WTC11 (cell line): ENCODE measurements at regions not wholly inside any gene's neighbourhood (a gene's known extent, or its start where the extent isn't known, plus 50 kb on each side); places are given as distances from the start of the nearest gene placed in this dataset.

Experiments used
- ATAC-seq: fragments of 200-7000 bp; cut with Tn5 transposase; 2 replicates; pipeline ENCODE4 v1.10.0; 2021; ENCODE audit warnings: mild to moderate bottlenecking, moderate library complexity
- CTCF ChIA-PET: fragments of 300-600 bp; sonication (Branson Sonifier 250); formaldehyde crosslinking; loops from one replicate; lab custom pipeline; 2021; ENCODE audit warnings: antibody characterized with exemption; lab: Charles Lee
- POLR2A ChIA-PET: fragments of 350-600 bp; sonication (Branson Sonifier 250); formaldehyde crosslinking; loops from one replicate; lab custom pipeline; 2021; ENCODE audit warnings: antibody characterized with exemption; lab: Charles Lee
- DNase-seq: peaks from one replicate; pipeline ENCODE4 v3.0.0; 2021; ENCODE audit warnings: low spot score
- H3K27ac Mint-ChIP-seq: 2 replicates; pipeline ENCODE4 v1.8.0; 2021; ENCODE audit warnings: mixed read lengths
- H3K27me3 Mint-ChIP-seq: 2 replicates; pipeline ENCODE4 v1.8.0; 2021; ENCODE audit warnings: low read depth, mild to moderate bottlenecking, moderate library complexity, mixed read lengths
- H3K36me3 Mint-ChIP-seq: 2 replicates; pipeline ENCODE4 v1.8.0; 2021; ENCODE audit warnings: mixed read lengths
- H3K4me1 Mint-ChIP-seq: 2 replicates; pipeline ENCODE4 v1.8.0; 2022; ENCODE audit warnings: mixed read lengths
- H3K4me3 Mint-ChIP-seq: 2 replicates; pipeline ENCODE4 v1.8.0; 2021; ENCODE audit warnings: mild to moderate bottlenecking, moderate library complexity, mixed read lengths
- H3K9me3 Mint-ChIP-seq: 2 replicates; pipeline ENCODE4 v1.8.0; 2021; ENCODE audit warnings: mixed read lengths
- ATF1 ChIP-seq: sonication (generic); formaldehyde crosslinking; IDR thresholded peaks from 2 replicates; pipeline ENCODE4 v1.8.1; 2023; ENCODE audit warnings: mild to moderate bottlenecking, moderate library complexity, missing genetic modification reagents
- CREM ChIP-seq: sonication (generic); formaldehyde crosslinking; IDR thresholded peaks from 2 replicates; pipeline ENCODE4 v1.8.1; 2022; ENCODE audit warnings: mild to moderate bottlenecking, missing genetic modification reagents, moderate library complexity
- EMX1 ChIP-seq: fragments of 250-450 bp; sonication (Bioruptor Pico); IDR thresholded peaks from 2 replicates; pipeline ENCODE4 v1.8.0; 2021; ENCODE audit warnings: mild to moderate bottlenecking
- ESRRA ChIP-seq: sonication (generic); formaldehyde crosslinking; IDR thresholded peaks from 2 replicates; pipeline ENCODE4 v1.8.1; 2022; ENCODE audit warnings: mild to moderate bottlenecking, missing genetic modification reagents, borderline replicate concordance
- ETV6 ChIP-seq: sonication (generic); formaldehyde crosslinking; IDR thresholded peaks from 2 replicates; pipeline ENCODE4 v1.8.1; 2022; ENCODE audit warnings: mild to moderate bottlenecking, missing genetic modification reagents
- GABPB1 ChIP-seq: sonication (generic); formaldehyde crosslinking; IDR thresholded peaks from 2 replicates; pipeline ENCODE4 v1.8.1; 2023; ENCODE audit warnings: mild to moderate bottlenecking, missing genetic modification reagents
- NFATC4 ChIP-seq: fragments of 250-450 bp; sonication (Bioruptor Pico); IDR thresholded peaks from 2 replicates; pipeline ENCODE4 v1.9.0; 2021; ENCODE audit warnings: mild to moderate bottlenecking
- RELA ChIP-seq: sonication (generic); formaldehyde crosslinking; IDR thresholded peaks from 2 replicates; pipeline ENCODE4 v1.8.1; 2022; ENCODE audit warnings: missing genetic modification reagents, mild to moderate bottlenecking, borderline replicate concordance
- ZNF138 ChIP-seq: sonication (generic); formaldehyde crosslinking; conservative IDR thresholded peaks from 2 replicates; pipeline ENCODE4 v1.8.1; 2022; ENCODE audit warnings: mild to moderate bottlenecking, moderate library complexity, missing genetic modification reagents
- ZNF317 ChIP-seq: sonication (generic); formaldehyde crosslinking; IDR thresholded peaks from 2 replicates; pipeline ENCODE4 v1.8.1; 2023; ENCODE audit warnings: low read depth, mild to moderate bottlenecking, moderate library complexity, missing genetic modification reagents, borderline replicate concordance
- ZNF396 ChIP-seq: fragments of 250-450 bp; sonication (Bioruptor Pico); IDR thresholded peaks from 2 replicates; pipeline ENCODE4 v1.8.0; 2021; ENCODE audit warnings: mild to moderate bottlenecking, moderate library complexity, borderline replicate concordance
- ZNF423 ChIP-seq: fragments of 250-450 bp; sonication (Bioruptor Pico); IDR thresholded peaks from 2 replicates; pipeline ENCODE4 v2.1.2; 2022; ENCODE audit warnings: mild to moderate bottlenecking, moderate library complexity
- ZNF532 ChIP-seq: fragments of 250-450 bp; sonication (Bioruptor Pico); IDR thresholded peaks from 2 replicates; pipeline ENCODE4 v1.9.0; 2021; ENCODE audit warnings: mild to moderate bottlenecking, borderline replicate concordance
- TF ChIP-seq, protein P1 (sequence below): sonication (generic); formaldehyde crosslinking; conservative IDR thresholded peaks from 2 replicates; pipeline ENCODE4 v1.8.1; 2023; ENCODE audit warnings: mild to moderate bottlenecking, low read depth, missing genetic modification reagents, moderate library complexity
- TF ChIP-seq, protein P2 (sequence below): sonication (generic); formaldehyde crosslinking; IDR thresholded peaks from 2 replicates; pipeline ENCODE4 v1.8.0; 2023; ENCODE audit warnings: mild to moderate bottlenecking, missing genetic modification reagents
- TF ChIP-seq, protein P3 (sequence below): fragments of 250-450 bp; sonication (Bioruptor Pico); IDR thresholded peaks from 2 replicates; pipeline ENCODE4 v1.9.0; 2021; ENCODE audit warnings: mild to moderate bottlenecking
- TF ChIP-seq, protein P4 (sequence below): sonication (generic); formaldehyde crosslinking; IDR thresholded peaks from 2 replicates; pipeline ENCODE4 v1.8.0; 2022; ENCODE audit warnings: mild to moderate bottlenecking, missing genetic modification reagents
- TF ChIP-seq, protein P5 (sequence below): sonication (generic); formaldehyde crosslinking; IDR thresholded peaks from 2 replicates; pipeline ENCODE4 v1.8.1; 2022; ENCODE audit warnings: mild to moderate bottlenecking, moderate library complexity, missing genetic modification reagents

- no peak for TF ChIP-seq RELA (CRISPR knock-in tag)
- TF ChIP-seq ATF1 (CRISPR knock-in tag), result no peak
- TF ChIP-seq, all 79 proteins: peak for 0
Measured at GRCh38 chr6:21772884-21773575, 179.5 kb downstream of the SOX4 start (continued).

- 0 out of 2 replicates have a peak, but pooled peaks cover under 1% of the 10 kb centered on the region for H3K36me3 Mint-ChIP-seq
- H3K4me3 Mint-ChIP-seq, result no peak overlapping the region
- ChIA-PET CTCF (interaction anchor here (0.7 to 3.1 kb wide), 3 partner anchors 32 to 185 kb away, joined by 4 to 8 read pairs (median 5); no protein-coding TSS in a partner anchor), POLR2A (interaction anchor here (0.6 kb wide), 1 partner anchor 26 kb away, joined by 3 read pairs; no protein-coding TSS in a partner anchor)
- no peak for ATAC-seq
- peaks cover 72% of the 10 kb centered on the region for H3K4me1 Mint-ChIP-seq
- TF ChIP-seq, protein P1, sequence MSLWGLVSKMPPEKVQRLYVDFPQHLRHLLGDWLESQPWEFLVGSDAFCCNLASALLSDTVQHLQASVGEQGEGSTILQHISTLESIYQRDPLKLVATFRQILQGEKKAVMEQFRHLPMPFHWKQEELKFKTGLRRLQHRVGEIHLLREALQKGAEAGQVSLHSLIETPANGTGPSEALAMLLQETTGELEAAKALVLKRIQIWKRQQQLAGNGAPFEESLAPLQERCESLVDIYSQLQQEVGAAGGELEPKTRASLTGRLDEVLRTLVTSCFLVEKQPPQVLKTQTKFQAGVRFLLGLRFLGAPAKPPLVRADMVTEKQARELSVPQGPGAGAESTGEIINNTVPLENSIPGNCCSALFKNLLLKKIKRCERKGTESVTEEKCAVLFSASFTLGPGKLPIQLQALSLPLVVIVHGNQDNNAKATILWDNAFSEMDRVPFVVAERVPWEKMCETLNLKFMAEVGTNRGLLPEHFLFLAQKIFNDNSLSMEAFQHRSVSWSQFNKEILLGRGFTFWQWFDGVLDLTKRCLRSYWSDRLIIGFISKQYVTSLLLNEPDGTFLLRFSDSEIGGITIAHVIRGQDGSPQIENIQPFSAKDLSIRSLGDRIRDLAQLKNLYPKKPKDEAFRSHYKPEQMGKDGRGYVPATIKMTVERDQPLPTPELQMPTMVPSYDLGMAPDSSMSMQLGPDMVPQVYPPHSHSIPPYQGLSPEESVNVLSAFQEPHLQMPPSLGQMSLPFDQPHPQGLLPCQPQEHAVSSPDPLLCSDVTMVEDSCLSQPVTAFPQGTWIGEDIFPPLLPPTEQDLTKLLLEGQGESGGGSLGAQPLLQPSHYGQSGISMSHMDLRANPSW (CRISPR knock-in tag), result no peak
- TF ChIP-seq ZNF396 (CRISPR knock-in tag), result no peak
- TF ChIP-seq CREM (CRISPR knock-in tag), result no peak
- TF ChIP-seq, protein P2, sequence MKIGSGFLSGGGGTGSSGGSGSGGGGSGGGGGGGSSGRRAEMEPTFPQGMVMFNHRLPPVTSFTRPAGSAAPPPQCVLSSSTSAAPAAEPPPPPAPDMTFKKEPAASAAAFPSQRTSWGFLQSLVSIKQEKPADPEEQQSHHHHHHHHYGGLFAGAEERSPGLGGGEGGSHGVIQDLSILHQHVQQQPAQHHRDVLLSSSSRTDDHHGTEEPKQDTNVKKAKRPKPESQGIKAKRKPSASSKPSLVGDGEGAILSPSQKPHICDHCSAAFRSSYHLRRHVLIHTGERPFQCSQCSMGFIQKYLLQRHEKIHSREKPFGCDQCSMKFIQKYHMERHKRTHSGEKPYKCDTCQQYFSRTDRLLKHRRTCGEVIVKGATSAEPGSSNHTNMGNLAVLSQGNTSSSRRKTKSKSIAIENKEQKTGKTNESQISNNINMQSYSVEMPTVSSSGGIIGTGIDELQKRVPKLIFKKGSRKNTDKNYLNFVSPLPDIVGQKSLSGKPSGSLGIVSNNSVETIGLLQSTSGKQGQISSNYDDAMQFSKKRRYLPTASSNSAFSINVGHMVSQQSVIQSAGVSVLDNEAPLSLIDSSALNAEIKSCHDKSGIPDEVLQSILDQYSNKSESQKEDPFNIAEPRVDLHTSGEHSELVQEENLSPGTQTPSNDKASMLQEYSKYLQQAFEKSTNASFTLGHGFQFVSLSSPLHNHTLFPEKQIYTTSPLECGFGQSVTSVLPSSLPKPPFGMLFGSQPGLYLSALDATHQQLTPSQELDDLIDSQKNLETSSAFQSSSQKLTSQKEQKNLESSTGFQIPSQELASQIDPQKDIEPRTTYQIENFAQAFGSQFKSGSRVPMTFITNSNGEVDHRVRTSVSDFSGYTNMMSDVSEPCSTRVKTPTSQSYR (CRISPR knock-in tag), result no peak
- TF ChIP-seq ZNF532 (CRISPR knock-in tag), result no peak
- TF ChIP-seq, protein P3, sequence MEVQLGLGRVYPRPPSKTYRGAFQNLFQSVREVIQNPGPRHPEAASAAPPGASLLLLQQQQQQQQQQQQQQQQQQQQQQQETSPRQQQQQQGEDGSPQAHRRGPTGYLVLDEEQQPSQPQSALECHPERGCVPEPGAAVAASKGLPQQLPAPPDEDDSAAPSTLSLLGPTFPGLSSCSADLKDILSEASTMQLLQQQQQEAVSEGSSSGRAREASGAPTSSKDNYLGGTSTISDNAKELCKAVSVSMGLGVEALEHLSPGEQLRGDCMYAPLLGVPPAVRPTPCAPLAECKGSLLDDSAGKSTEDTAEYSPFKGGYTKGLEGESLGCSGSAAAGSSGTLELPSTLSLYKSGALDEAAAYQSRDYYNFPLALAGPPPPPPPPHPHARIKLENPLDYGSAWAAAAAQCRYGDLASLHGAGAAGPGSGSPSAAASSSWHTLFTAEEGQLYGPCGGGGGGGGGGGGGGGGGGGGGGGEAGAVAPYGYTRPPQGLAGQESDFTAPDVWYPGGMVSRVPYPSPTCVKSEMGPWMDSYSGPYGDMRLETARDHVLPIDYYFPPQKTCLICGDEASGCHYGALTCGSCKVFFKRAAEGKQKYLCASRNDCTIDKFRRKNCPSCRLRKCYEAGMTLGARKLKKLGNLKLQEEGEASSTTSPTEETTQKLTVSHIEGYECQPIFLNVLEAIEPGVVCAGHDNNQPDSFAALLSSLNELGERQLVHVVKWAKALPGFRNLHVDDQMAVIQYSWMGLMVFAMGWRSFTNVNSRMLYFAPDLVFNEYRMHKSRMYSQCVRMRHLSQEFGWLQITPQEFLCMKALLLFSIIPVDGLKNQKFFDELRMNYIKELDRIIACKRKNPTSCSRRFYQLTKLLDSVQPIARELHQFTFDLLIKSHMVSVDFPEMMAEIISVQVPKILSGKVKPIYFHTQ (CRISPR knock-in tag), result no peak
- no peak for TF ChIP-seq ETV6 (CRISPR knock-in tag)
- no peak for TF ChIP-seq ZNF423 (CRISPR knock-in tag)
- TF ChIP-seq GABPB1 (CRISPR knock-in tag), result no peak
- no peak for TF ChIP-seq NFATC4
- TF ChIP-seq, protein P4, sequence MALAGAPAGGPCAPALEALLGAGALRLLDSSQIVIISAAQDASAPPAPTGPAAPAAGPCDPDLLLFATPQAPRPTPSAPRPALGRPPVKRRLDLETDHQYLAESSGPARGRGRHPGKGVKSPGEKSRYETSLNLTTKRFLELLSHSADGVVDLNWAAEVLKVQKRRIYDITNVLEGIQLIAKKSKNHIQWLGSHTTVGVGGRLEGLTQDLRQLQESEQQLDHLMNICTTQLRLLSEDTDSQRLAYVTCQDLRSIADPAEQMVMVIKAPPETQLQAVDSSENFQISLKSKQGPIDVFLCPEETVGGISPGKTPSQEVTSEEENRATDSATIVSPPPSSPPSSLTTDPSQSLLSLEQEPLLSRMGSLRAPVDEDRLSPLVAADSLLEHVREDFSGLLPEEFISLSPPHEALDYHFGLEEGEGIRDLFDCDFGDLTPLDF (CRISPR knock-in tag), result no peak
- no peak for TF ChIP-seq ESRRA (CRISPR knock-in tag)
- TF ChIP-seq ZNF138 (CRISPR knock-in tag), result no peak
- TF ChIP-seq EMX1 (CRISPR knock-in tag), result no peak
- TF ChIP-seq ZNF317, result no peak
- TF ChIP-seq, protein P5, sequence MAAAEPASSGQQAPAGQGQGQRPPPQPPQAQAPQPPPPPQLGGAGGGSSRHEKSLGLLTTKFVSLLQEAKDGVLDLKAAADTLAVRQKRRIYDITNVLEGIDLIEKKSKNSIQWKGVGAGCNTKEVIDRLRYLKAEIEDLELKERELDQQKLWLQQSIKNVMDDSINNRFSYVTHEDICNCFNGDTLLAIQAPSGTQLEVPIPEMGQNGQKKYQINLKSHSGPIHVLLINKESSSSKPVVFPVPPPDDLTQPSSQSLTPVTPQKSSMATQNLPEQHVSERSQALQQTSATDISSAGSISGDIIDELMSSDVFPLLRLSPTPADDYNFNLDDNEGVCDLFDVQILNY, result no peak
- H3K9me3 Mint-ChIP-seq, result no peaks in the 10 kb centered on the region
- no peaks in the 10 kb centered on the region for H3K27me3 Mint-ChIP-seq
- DNase-seq, result no peak
- peak overlapping the region; percentile 86 for H3K27ac Mint-ChIP-seq
Measured at GRCh38 chr6:21773576-21773968, 180.0 kb downstream of the SOX4 start.
